Neuronal stem cell (in vitro differentiated cells): ENCODE measurements at regions not wholly inside any gene's neighbourhood (a gene's known extent, or its start where the extent isn't known, plus 50 kb on each side); places are given as distances from the start of the nearest gene placed in this dataset.

Source experiments
- DNase-seq: peaks from one replicate; pipeline ENCODE4 v3.0.0-alpha.2; 2013; ENCODE audit warnings: low spot score
- H2AFZ ChIP-seq: one replicate; pipeline ENCODE4 v1.6.1; 2013; ENCODE audit warnings: mild to moderate bottlenecking, low read length, inconsistent platforms
- H2AK5ac ChIP-seq: 2 replicates; pipeline ENCODE4 v1.6.1; 2013; ENCODE audit warnings: low read depth, mild to moderate bottlenecking, inconsistent platforms, low read length, moderate library complexity, mixed read lengths
- H2BK120ac ChIP-seq: 2 replicates; pipeline ENCODE4 v1.6.1; 2013; ENCODE audit warnings: low read depth, mild to moderate bottlenecking, inconsistent platforms, low read length, moderate library complexity, mixed read lengths
- H2BK12ac ChIP-seq: one replicate; pipeline ENCODE4 v1.6.1; 2013; ENCODE audit warnings: low read length, inconsistent platforms
- H2BK15ac ChIP-seq: 2 replicates; pipeline ENCODE4 v1.6.1; 2013; ENCODE audit warnings: mild to moderate bottlenecking, low read length, inconsistent platforms, mixed read lengths
- H2BK5ac ChIP-seq: one replicate; pipeline ENCODE4 v1.6.1; 2013; ENCODE audit warnings: inconsistent platforms, mild to moderate bottlenecking, low read length, moderate library complexity
- H3K14ac ChIP-seq: one replicate; pipeline ENCODE4 v1.6.1; 2013; ENCODE audit warnings: low read length, inconsistent platforms
- H3K18ac ChIP-seq: 2 replicates; pipeline ENCODE4 v1.6.1; 2013; ENCODE audit warnings: low read length, inconsistent platforms
- H3K23ac ChIP-seq: 2 replicates; pipeline ENCODE4 v1.6.1; 2013; ENCODE audit warnings: low read depth, mild to moderate bottlenecking, mixed read lengths, low read length, inconsistent platforms; ENCODE audit not compliant: poor library complexity
- H3K27ac ChIP-seq: replicated peaks from 3 replicates; pipeline ENCODE4 v1.5.1; 2013; ENCODE audit warnings: low read length, inconsistent platforms
- H3K27me3 ChIP-seq, 3 experiments: 2 replicates each; pipeline ENCODE4 v1.6.1; 2013; ENCODE audit warnings: low read length in 3 of 3, mild to moderate bottlenecking in 2 of 3, inconsistent platforms in 1 of 3, low read depth in 1 of 3, mixed read lengths in 1 of 3, moderate library complexity in 1 of 3; ENCODE audit not compliant: control insufficient read depth in 3 of 3, insufficient read depth in 3 of 3
- H3K36me3 ChIP-seq, 2 donors: replicated peaks in 1 of 2; 2 replicates each; pipeline ENCODE4 v1.6.1; 2013; ENCODE audit warnings: low read length in 2 of 2; ENCODE audit not compliant: control insufficient read depth in 2 of 2, insufficient read depth in 2 of 2
- H3K4ac ChIP-seq: 2 replicates; pipeline ENCODE4 v1.6.1; 2013; ENCODE audit warnings: inconsistent platforms, mild to moderate bottlenecking, low read length, moderate library complexity
- H3K4me1 ChIP-seq, 2 donors: 1 replicate in 1 of 2; 2 replicates in 1 of 2; pipeline ENCODE4 v1.6.1; 2013; ENCODE audit warnings: low read length in 2 of 2, low read depth in 1 of 2; ENCODE audit not compliant: control insufficient read depth in 2 of 2, insufficient read depth in 1 of 2
- H3K4me2 ChIP-seq: one replicate; pipeline ENCODE4 v1.6.1; 2013; ENCODE audit warnings: mild to moderate bottlenecking, low read length, inconsistent platforms; ENCODE audit not compliant: insufficient read depth, poor library complexity, severe bottlenecking
- H3K4me3 ChIP-seq, 2 donors: 2 replicates each; pipeline ENCODE4 v1.5.1; 2013; ENCODE audit warnings: low read length in 2 of 2, mild to moderate bottlenecking in 2 of 2, inconsistent platforms in 1 of 2, moderate library complexity in 1 of 2
- H3K79me1 ChIP-seq: one replicate; pipeline ENCODE4 v1.6.1; 2013; ENCODE audit warnings: low read depth, mild to moderate bottlenecking, inconsistent platforms, low read length, moderate library complexity
- H3K9ac ChIP-seq: one replicate; pipeline ENCODE4 v1.6.1; 2013; ENCODE audit warnings: mild to moderate bottlenecking, low read depth, low read length, inconsistent platforms; ENCODE audit not compliant: poor library complexity
- H3K9me3 ChIP-seq, 2 donors: replicated peaks in 1 of 2; 2 replicates each; pipeline versions ENCODE3 to v1.6.1; 2013; ENCODE audit warnings: low read length in 2 of 2, mild to moderate bottlenecking in 2 of 2, inconsistent platforms in 1 of 2, low read depth in 1 of 2, mixed read lengths in 1 of 2, moderate library complexity in 1 of 2; ENCODE audit not compliant: control insufficient read depth in 2 of 2, insufficient read depth in 1 of 2
- H4K8ac ChIP-seq: one replicate; pipeline ENCODE4 v1.6.1; 2013; ENCODE audit warnings: low read depth, mild to moderate bottlenecking, inconsistent platforms, low read length, moderate library complexity
- H4K91ac ChIP-seq: one replicate; pipeline ENCODE4 v1.6.1; 2013; ENCODE audit warnings: low read length, low read depth, mild to moderate bottlenecking, inconsistent platforms; ENCODE audit not compliant: poor library complexity
- WGBS, 2 donors: extraction: QIAGEN DNeasy Blood & Tissue Kit; methylation state at CpG; one replicate each; pipeline ENCODE4 v1.1.7; 2013; ENCODE audit warnings: missing lambda C conversion rate in 2 of 2, mixed read lengths in 1 of 2; ENCODE audit not compliant: insufficient read length in 2 of 2, insufficient replicate concordance in 1 of 2; ENCODE audit errors: extremely low coverage in 2 of 2; 5-methylcytosine and 5-hydroxymethylcytosine counted together

GRCh38 chr13:22278336-22278929 lies 607.6 kb downstream of the FGF9 start:
- no peaks in the 10 kb centered on the region for H3K27me3 ChIP-seq
- no peak overlapping the region for H3K4me2 ChIP-seq
- WGBS, 2 donors: no CpG with 5 or more reads among the region's 5 CpGs
- H4K91ac ChIP-seq: no peak overlapping the region
- no peak overlapping the region for H2BK120ac ChIP-seq
- no peak overlapping the region for H2BK5ac ChIP-seq
- H3K79me1 ChIP-seq: no peaks in the 10 kb centered on the region
- H3K4me3 ChIP-seq: no peak overlapping the region
- no peak overlapping the region for H3K14ac ChIP-seq
- DNase-seq: peak; percentile 8
- no peaks in the 10 kb centered on the region for H3K4me1 ChIP-seq
- no peak overlapping the region for H3K23ac ChIP-seq
- no peak overlapping the region for H2AK5ac ChIP-seq
- no peak overlapping the region for H3K27ac ChIP-seq
- H3K36me3 ChIP-seq: no peaks in the 10 kb centered on the region
- H2BK12ac ChIP-seq: no peak overlapping the region
- no peak overlapping the region for H3K4ac ChIP-seq
- no peak overlapping the region for H2BK15ac ChIP-seq
- H3K18ac ChIP-seq: no peak overlapping the region
- H4K8ac ChIP-seq: no peak overlapping the region
- no peak overlapping the region for H2AFZ ChIP-seq
- no peak overlapping the region for H3K9ac ChIP-seq
- H3K9me3 ChIP-seq: no peaks in the 10 kb centered on the region

GRCh38 chr13:22285867-22286266 lies 615.0 kb downstream of the FGF9 start:
- no peak overlapping the region for H3K23ac ChIP-seq
- H3K9ac ChIP-seq: no peak overlapping the region
- no peak overlapping the region for H3K27ac ChIP-seq
- no peak overlapping the region for H2AFZ ChIP-seq
- no peak overlapping the region for H3K4me2 ChIP-seq
- no CpG with 5 or more reads among the region's 4 CpGs for WGBS, 2 donors
- H3K14ac ChIP-seq: peak overlapping the region; percentile 48
- H2BK12ac ChIP-seq: no peak overlapping the region
- H2BK15ac ChIP-seq: no peak overlapping the region
- no peaks in the 10 kb centered on the region for H3K79me1 ChIP-seq
- no peak overlapping the region for H3K4me3 ChIP-seq
- H2AK5ac ChIP-seq: no peak overlapping the region
- H3K36me3 ChIP-seq: no peaks in the 10 kb centered on the region
- no peak overlapping the region for H2BK5ac ChIP-seq
- no peaks in the 10 kb centered on the region for H3K4me1 ChIP-seq
- H3K4ac ChIP-seq: no peak overlapping the region
- H3K9me3 ChIP-seq: no peaks in the 10 kb centered on the region
- H3K18ac ChIP-seq: no peak overlapping the region
- H4K8ac ChIP-seq: no peak overlapping the region
- H4K91ac ChIP-seq: no peak overlapping the region
- no peak overlapping the region for H2BK120ac ChIP-seq
- H3K27me3 ChIP-seq: no peaks in the 10 kb centered on the region
- DNase-seq: no peak

GRCh38 chr13:22286338-22286737 lies 615.5 kb downstream of the FGF9 start:
- H2AFZ ChIP-seq: no peak overlapping the region
- H3K23ac ChIP-seq: no peak overlapping the region
- no peak overlapping the region for H2BK120ac ChIP-seq
- H3K4me3 ChIP-seq: no peak overlapping the region
- no peak overlapping the region for H2BK5ac ChIP-seq
- no peak overlapping the region for H3K9ac ChIP-seq
- no peaks in the 10 kb centered on the region for H3K79me1 ChIP-seq
- no peak overlapping the region for H3K4me2 ChIP-seq
- H3K36me3 ChIP-seq: no peaks in the 10 kb centered on the region
- no peak overlapping the region for H3K27ac ChIP-seq
- H2BK12ac ChIP-seq: no peak overlapping the region
- no CpG with 5 or more reads among the region's 4 CpGs for WGBS, 2 donors
- DNase-seq: no peak
- H2AK5ac ChIP-seq: no peak overlapping the region
- H3K4ac ChIP-seq: no peak overlapping the region
- no peaks in the 10 kb centered on the region for H3K27me3 ChIP-seq
- no peaks in the 10 kb centered on the region for H3K9me3 ChIP-seq
- H3K18ac ChIP-seq: no peak overlapping the region
- H2BK15ac ChIP-seq: no peak overlapping the region
- H4K91ac ChIP-seq: no peak overlapping the region
- H3K4me1 ChIP-seq: no peaks in the 10 kb centered on the region
- H3K14ac ChIP-seq: no peak overlapping the region
- H4K8ac ChIP-seq: no peak overlapping the region

DNA sequence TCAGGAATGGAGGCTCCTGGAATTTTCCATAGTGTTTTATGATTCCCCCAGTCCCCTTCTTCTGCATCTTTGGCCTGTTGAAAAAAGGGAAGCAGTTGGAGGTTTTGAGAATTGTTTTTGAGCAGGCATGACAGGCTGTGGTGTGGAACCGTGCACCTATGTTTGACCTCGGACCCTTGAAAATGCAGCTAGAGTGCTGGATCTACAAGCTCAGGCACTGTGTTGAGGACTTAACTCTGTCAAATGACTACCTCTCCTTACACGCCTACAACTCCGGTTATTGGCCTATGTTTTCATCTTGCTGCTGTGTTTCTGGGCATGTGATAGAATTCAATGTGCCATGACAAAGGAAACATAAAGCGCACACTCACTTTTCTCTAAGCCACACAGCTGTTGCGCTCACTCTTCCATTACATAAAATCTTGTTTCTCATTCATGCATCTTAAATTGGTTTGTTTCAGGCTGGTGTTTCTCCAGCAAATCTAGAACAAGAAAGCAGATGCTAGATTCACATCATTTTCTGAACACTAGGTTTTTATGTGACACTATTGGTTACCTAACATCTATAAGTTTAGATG lies 616.6 kb downstream of the FGF9 start:
- Histone ChIP-seq H3K4me2 (no peak overlapping the region), H4K8ac (no peak overlapping the region), H3K4ac (no peak overlapping the region), H3K27me3 (no peaks in the 10 kb centered on the region), H2BK15ac (no peak overlapping the region), H2AFZ (no peak overlapping the region), H2AK5ac (no peak overlapping the region), H2BK12ac (no peak overlapping the region), H3K23ac (no peak overlapping the region), H3K27ac (no peak overlapping the region), H3K4me3 (no peak overlapping the region), H3K14ac (no peak overlapping the region), H3K36me3 (no peaks in the 10 kb centered on the region), H3K18ac (no peak overlapping the region), H2BK5ac (no peak overlapping the region), H3K9me3 (no peaks in the 10 kb centered on the region), H4K91ac (no peak overlapping the region), H3K4me1 (no peaks in the 10 kb centered on the region), H3K9ac (no peak overlapping the region), H3K79me1 (no peaks in the 10 kb centered on the region), H2BK120ac (no peak overlapping the region)
- no CpG with 5 or more reads among the region's 6 CpGs for WGBS, 2 donors
- DNase-seq: no peak
